GM18520 (cell line): ENCODE measurements at regions not wholly inside any gene's neighbourhood (a gene's known extent, or its start where the extent isn't known, plus 50 kb on each side); places are given as distances from the start of the nearest gene placed in this dataset.

Experiments used
- ATAC-seq: cut with Tn5 transposase; IDR thresholded peaks from one replicate; pipeline ENCODE4 v1.9.1; 2021; ENCODE audit not compliant: unreplicated experiment

- ATAC-seq, result no peak
These were observed 251.8 kb upstream of the FGGY start for GRCh38 chr1:59045137-59045536.

- ATAC-seq, result no peak
These were observed 251.3 kb upstream of the FGGY start for GRCh38 chr1:59045636-59046035.

GRCh38 chr1:59046134-59046533 lies 250.8 kb upstream of the FGGY start:
- ATAC-seq, result no peak

- ATAC-seq, result peak; percentile 83
These were observed 250.2 kb upstream of the FGGY start for GRCh38 chr1:59046730-59047157.

- no peak for ATAC-seq
These were observed 245.9 kb upstream of the FGGY start for GRCh38 chr1:59051007-59051406.

GRCh38 chr1:59052166-59052590 lies 244.7 kb upstream of the FGGY start:
- ATAC-seq, result no peak

- no peak for ATAC-seq
These were observed 242.7 kb upstream of the FGGY start for GRCh38 chr1:59054172-59054571.

GRCh38 chr1:59055908-59056719 lies 240.8 kb upstream of the FGGY start:
- no peak for ATAC-seq

- no peak for ATAC-seq
These were observed 239.6 kb upstream of the FGGY start for GRCh38 chr1:59057211-59057694.

GRCh38 chr1:59057796-59058195 lies 239.1 kb upstream of the FGGY start:
- ATAC-seq, result no peak

- ATAC-seq, result no peak
These were observed 238.0 kb upstream of the FGGY start for GRCh38 chr1:59058665-59059439.

- no peak for ATAC-seq
These were observed 235.0 kb upstream of the FGGY start for GRCh38 chr1:59061876-59062275.

GRCh38 chr1:59062743-59063142 lies 234.2 kb upstream of the FGGY start:
- ATAC-seq, result no peak

- ATAC-seq, result no peak
These were observed 233.4 kb upstream of the FGGY start for GRCh38 chr1:59063501-59063900.

GRCh38 chr1:59064592-59064991 lies 232.3 kb upstream of the FGGY start:
- no peak for ATAC-seq

- ATAC-seq, result no peak
These were observed 230.7 kb upstream of the FGGY start for GRCh38 chr1:59066236-59066635.

GRCh38 chr1:59070610-59071009 lies 226.3 kb upstream of the FGGY start:
- no peak for ATAC-seq

GRCh38 chr1:59071289-59071688 lies 225.6 kb upstream of the FGGY start:
- ATAC-seq, result no peak

GRCh38 chr1:59071876-59072582 lies 224.9 kb upstream of the FGGY start:
- ATAC-seq, result no peak

GRCh38 chr1:59072583-59072947 lies 224.3 kb upstream of the FGGY start:
- no peak for ATAC-seq

- no peak for ATAC-seq
These were observed 222.3 kb upstream of the FGGY start for GRCh38 chr1:59074598-59074997.

GRCh38 chr1:59075021-59075420 lies 221.9 kb upstream of the FGGY start:
- ATAC-seq, result no peak
